IPS-NIHi7 (cell line): ENCODE measurements at regions not wholly inside any gene's neighbourhood (a gene's known extent, or its start where the extent isn't known, plus 50 kb on each side); places are given as distances from the start of the nearest gene placed in this dataset.
"Not testable (repeated sequence)": the region's sequence is repeated elsewhere in the genome, so short reads cannot be mapped to it uniquely, and the experiment has no call there.

Experiments used
- DNase-seq: peaks from one replicate; pipeline ENCODE4 v3.0.0; 2012; ENCODE audit warnings: mixed read lengths; ENCODE audit errors: extremely low spot score

GRCh38 chr3:176632925-176633324, 564.4 kb downstream of the TBL1XR1 start:
- DNase-seq, result no peak

GRCh38 chr3:176631165-176631564, 566.1 kb downstream of the TBL1XR1 start:
- DNase-seq, result no peak

- DNase-seq, result no peak
Measured at GRCh38 chr3:176628101-176628639, 569.1 kb downstream of the TBL1XR1 start.

- DNase-seq, result peak; percentile 11
Measured at GRCh38 chr3:176623468-176624150, 573.7 kb downstream of the TBL1XR1 start.

GRCh38 chr3:176619833-176620232, 577.4 kb downstream of the TBL1XR1 start:
- DNase-seq, result no peak

- no peak for DNase-seq
Measured at GRCh38 chr3:176615826-176616225, 581.5 kb downstream of the TBL1XR1 start.

GRCh38 chr3:176611703-176612102, 585.6 kb downstream of the TBL1XR1 start:
- no peak for DNase-seq

GRCh38 chr3:176609361-176609760, 587.9 kb downstream of the TBL1XR1 start:
- no peak for DNase-seq

GRCh38 chr3:176605553-176605952, 591.7 kb downstream of the TBL1XR1 start:
- not testable (repeated sequence) for DNase-seq

GRCh38 chr3:176595307-176595706, 602.0 kb downstream of the TBL1XR1 start:
- peak; percentile 10 for DNase-seq

GRCh38 chr3:176590722-176591121, 606.6 kb downstream of the TBL1XR1 start:
- no peak for DNase-seq

GRCh38 chr3:176587089-176587488, 610.2 kb downstream of the TBL1XR1 start:
- DNase-seq, result no peak

- no peak for DNase-seq
Measured at GRCh38 chr3:176584413-176585176, 612.7 kb downstream of the TBL1XR1 start.

- no peak for DNase-seq
Measured at GRCh38 chr3:176583956-176584355, 613.3 kb downstream of the TBL1XR1 start.

GRCh38 chr3:176581589-176581988, 615.7 kb downstream of the TBL1XR1 start:
- DNase-seq, result no peak

- no peak for DNase-seq
Measured at GRCh38 chr3:176579711-176580185, 617.5 kb downstream of the TBL1XR1 start.

GRCh38 chr3:176578316-176578715, 619.0 kb downstream of the TBL1XR1 start:
- no peak for DNase-seq

- DNase-seq, result no peak
Measured at GRCh38 chr3:176577447-176577846, 619.8 kb downstream of the TBL1XR1 start.

- no peak for DNase-seq
Measured at GRCh38 chr3:176574786-176575185, 622.5 kb downstream of the TBL1XR1 start.

- DNase-seq, result no peak
Measured at GRCh38 chr3:176571926-176572325, 625.4 kb downstream of the TBL1XR1 start.

- no peak for DNase-seq
Measured at GRCh38 chr3:176570992-176571391, 626.3 kb downstream of the TBL1XR1 start.

GRCh38 chr3:176568189-176568588, 629.1 kb downstream of the TBL1XR1 start:
- no peak for DNase-seq

- DNase-seq, result no peak
Measured at GRCh38 chr3:176566757-176567156, 630.5 kb downstream of the TBL1XR1 start.
